MM.1S (cell line): ENCODE measurements at regions not wholly inside any gene's neighbourhood (a gene's known extent, or its start where the extent isn't known, plus 50 kb on each side); places are given as distances from the start of the nearest gene placed in this dataset.

Experiments
- EZH2 ChIP-seq: fragments of 300-600 bp; sonication (generic); optimal IDR thresholded peaks from 2 replicates; pipeline ENCODE3; 2017; ENCODE audit warnings: low read depth, mild to moderate bottlenecking, antibody characterized with exemption, low read length, mixed read lengths
- EZH2phosphoT487 ChIP-seq: fragments of 300-600 bp; sonication (generic); IDR thresholded peaks from 2 replicates; pipeline ENCODE4 v1.6.1; 2018; ENCODE audit warnings: antibody characterized with exemption, low read length
- TF ChIP-seq, protein P1 (sequence below): fragments of 300-600 bp; sonication (generic); IDR thresholded peaks from 2 replicates; pipeline ENCODE4 v1.5.1; 2016; ENCODE audit warnings: antibody characterized with exemption, low read length, mixed read lengths

DNA sequence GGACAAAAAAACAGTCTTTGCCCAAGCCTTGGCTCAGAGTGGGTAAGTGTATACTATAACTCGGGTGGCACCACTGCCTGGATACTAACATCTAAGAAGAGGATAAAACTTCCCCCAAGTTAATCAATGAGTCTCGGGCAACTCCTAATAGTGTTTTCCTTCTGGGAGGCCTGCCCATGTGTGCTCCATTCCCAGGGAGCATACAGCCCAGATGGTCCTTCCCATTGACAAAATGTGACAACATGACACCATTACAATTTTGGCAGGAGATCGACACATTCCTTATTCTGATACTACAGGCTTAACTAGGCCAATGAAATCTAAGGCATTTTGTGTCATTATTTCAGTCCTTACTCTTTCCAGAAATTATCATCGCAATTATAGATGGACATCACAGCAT is 52.7 kb upstream of the CRIM1 start:
- TF ChIP-seq, protein P1, sequence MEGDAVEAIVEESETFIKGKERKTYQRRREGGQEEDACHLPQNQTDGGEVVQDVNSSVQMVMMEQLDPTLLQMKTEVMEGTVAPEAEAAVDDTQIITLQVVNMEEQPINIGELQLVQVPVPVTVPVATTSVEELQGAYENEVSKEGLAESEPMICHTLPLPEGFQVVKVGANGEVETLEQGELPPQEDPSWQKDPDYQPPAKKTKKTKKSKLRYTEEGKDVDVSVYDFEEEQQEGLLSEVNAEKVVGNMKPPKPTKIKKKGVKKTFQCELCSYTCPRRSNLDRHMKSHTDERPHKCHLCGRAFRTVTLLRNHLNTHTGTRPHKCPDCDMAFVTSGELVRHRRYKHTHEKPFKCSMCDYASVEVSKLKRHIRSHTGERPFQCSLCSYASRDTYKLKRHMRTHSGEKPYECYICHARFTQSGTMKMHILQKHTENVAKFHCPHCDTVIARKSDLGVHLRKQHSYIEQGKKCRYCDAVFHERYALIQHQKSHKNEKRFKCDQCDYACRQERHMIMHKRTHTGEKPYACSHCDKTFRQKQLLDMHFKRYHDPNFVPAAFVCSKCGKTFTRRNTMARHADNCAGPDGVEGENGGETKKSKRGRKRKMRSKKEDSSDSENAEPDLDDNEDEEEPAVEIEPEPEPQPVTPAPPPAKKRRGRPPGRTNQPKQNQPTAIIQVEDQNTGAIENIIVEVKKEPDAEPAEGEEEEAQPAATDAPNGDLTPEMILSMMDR, result no peak
- TF ChIP-seq EZH2phosphoT487 (no peak), EZH2 (no peak)
